HCT116 (cell line): ENCODE measurements at regions not wholly inside any gene's neighbourhood (a gene's known extent, or its start where the extent isn't known, plus 50 kb on each side); places are given as distances from the start of the nearest gene placed in this dataset.

Experiments
- ATAC-seq: fragments of 200-7000 bp; cut with Tn5 transposase; 2 replicates; pipeline ENCODE4 v1.9.1; 2020; ENCODE audit warnings: mild to moderate bottlenecking, moderate library complexity
- BruUV-seq: library from RNA; stranded (reverse); fragments of 400-500 nt; replicated peaks from 2 replicates; lab custom pipeline; 2021; lab: Mats Ljungman, UMichigan
- CTCF ChIA-PET: fragments of 300-600 bp; sonication (Branson Sonifier 250); formaldehyde crosslinking; loops from one replicate; lab custom pipeline; 2021; ENCODE audit warnings: antibody characterized with exemption; lab: Charles Lee
- POLR2A ChIA-PET: fragments of 300-600, 350-600 bp; sonication (Branson Sonifier 250); formaldehyde crosslinking; loops from one replicate; lab custom pipeline; 2021; ENCODE audit warnings: antibody characterized with exemption; lab: Charles Lee
- RAD21 ChIA-PET, 2 experiments: fragments of 300-600 bp; sonication (Branson Sonifier 250); formaldehyde crosslinking; loops; one replicate each; lab custom pipeline; 2023; ENCODE audit warnings: low total read pairs in 2 of 2; ENCODE audit not compliant: uncharacterized antibody in 2 of 2, unreplicated experiment in 2 of 2, low non-redundant PET in 1 of 2; lab: Charles Lee
- DNase-seq: peaks from one replicate; pipeline ENCODE4 v3.0.0-alpha.2; 2010; ENCODE audit warnings: low read depth, low spot score
- H2AFZ ChIP-seq: fragments of 200-600 bp; shearing (Covaris generic), sonication (generic); 2 replicates; pipeline ENCODE4 v1.6.1; 2017; ENCODE audit warnings: low read depth, mixed run types, mixed read lengths, antibody characterized with exemption, low read length; ENCODE audit not compliant: poor library complexity, severe bottlenecking
- H3K27ac ChIP-seq: 2 replicates; pipeline ENCODE4 v1.5.1; 2012; ENCODE audit warnings: low read depth, low read length
- H3K27me3 ChIP-seq: fragments of 200-600 bp; sonication (generic); 2 replicates; pipeline ENCODE4 v1.6.1; 2016; ENCODE audit warnings: mixed run types, low read length, mixed read lengths; ENCODE audit not compliant: insufficient read depth
- H3K36me3 ChIP-seq, 2 experiments: fragments of 200-500 bp in 1 of 2; fragments of 200-600 bp in 1 of 2; sonication (Bioruptor generic) in 1 of 2; sonication (generic) in 1 of 2; 2 replicates each; pipeline versions ENCODE4 v1.5.1 to v1.6.1; 2014 to 2016; ENCODE audit warnings: low read length in 2 of 2, inconsistent platforms in 1 of 2, mixed read lengths in 1 of 2, mixed run types in 1 of 2; ENCODE audit not compliant: insufficient read depth in 2 of 2, control insufficient read depth in 1 of 2
- H3K4me1 ChIP-seq, 2 experiments: fragments of 200-600 bp in 1 of 2; sonication (generic) in 1 of 2; 2 replicates each; pipeline versions ENCODE4 v1.5.1 to v1.6.1; 2012 to 2017; ENCODE audit warnings: low read length in 2 of 2, inconsistent platforms in 1 of 2, mild to moderate bottlenecking in 1 of 2, mixed read lengths in 1 of 2, mixed run types in 1 of 2, moderate library complexity in 1 of 2; ENCODE audit not compliant: insufficient read depth in 2 of 2, control insufficient read depth in 1 of 2
- H3K4me2 ChIP-seq: fragments of 200-600 bp; sonication (generic); 2 replicates; pipeline ENCODE4 v1.6.1; 2017; ENCODE audit warnings: mixed run types, low read length, mixed read lengths
- H3K4me3 ChIP-seq, 2 experiments: fragments of 200-600 bp in 1 of 2; sonication (generic) in 1 of 2; replicated peaks in 1 of 2; 2 replicates each; pipeline ENCODE4 v1.5.1; 2011 to 2016; ENCODE audit warnings: low read length in 2 of 2, control low read depth in 1 of 2, low read depth in 1 of 2, mild to moderate bottlenecking in 1 of 2, mixed read lengths in 1 of 2, mixed run types in 1 of 2
- H3K79me2 ChIP-seq: fragments of 200-600 bp; sonication (generic); 2 replicates; pipeline ENCODE4 v1.6.1; 2017; ENCODE audit warnings: mild to moderate bottlenecking, mixed run types, low read length, moderate library complexity, mixed read lengths; ENCODE audit not compliant: insufficient read depth
- H3K9ac ChIP-seq: fragments of 200-600 bp; sonication (generic); 2 replicates; pipeline ENCODE4 v1.6.1; 2016; ENCODE audit warnings: low read length, mixed read lengths
- H3K9me2 ChIP-seq: fragments of 200-600 bp; sonication (generic), shearing (Covaris generic); 2 replicates; pipeline ENCODE4 v1.6.1; 2017; ENCODE audit warnings: mixed run types, mild to moderate bottlenecking, moderate library complexity; ENCODE audit not compliant: insufficient read depth
- H3K9me3 ChIP-seq, 2 experiments: fragments of 200-500 bp in 1 of 2; fragments of 200-600 bp in 1 of 2; sonication (Bioruptor generic) in 1 of 2; sonication (generic) in 1 of 2; 2 replicates each; pipeline ENCODE4 v1.6.1; 2014 to 2017; ENCODE audit warnings: low read length in 2 of 2, mixed read lengths in 2 of 2, inconsistent platforms in 1 of 2, low read depth in 1 of 2, mild to moderate bottlenecking in 1 of 2, mixed run types in 1 of 2, moderate library complexity in 1 of 2; ENCODE audit not compliant: control insufficient read depth in 1 of 2, insufficient read depth in 1 of 2
- H4K20me1 ChIP-seq: fragments of 200-600 bp; sonication (generic), shearing (Covaris generic); 2 replicates; pipeline ENCODE4 v1.6.1; 2017; ENCODE audit warnings: mixed run types, mild to moderate bottlenecking, moderate library complexity; ENCODE audit not compliant: insufficient read depth
- ELF1 ChIP-seq: IDR thresholded peaks from 2 replicates; pipeline ENCODE4 v1.6.1; 2012; ENCODE audit warnings: low read depth, borderline replicate concordance
- SIN3A ChIP-seq: IDR thresholded peaks from 2 replicates; pipeline ENCODE4 v1.6.1; 2012; ENCODE audit warnings: low read depth
- TCF7L2 ChIP-seq: IDR thresholded peaks from 2 replicates; pipeline ENCODE4 v1.7.0; 2011; ENCODE audit warnings: borderline replicate concordance, inconsistent platforms; ENCODE audit not compliant: insufficient read depth, insufficient read length; ENCODE audit errors: extremely low read depth
- ZBTB33 ChIP-seq: IDR thresholded peaks from 2 replicates; pipeline ENCODE4 v1.6.1; 2011; ENCODE audit warnings: mild to moderate bottlenecking, low read length, moderate library complexity; ENCODE audit not compliant: insufficient replicate concordance; ENCODE audit errors: extremely low read depth
- ZNF274 ChIP-seq: fragments of 200-500 bp; sonication (Bioruptor generic); IDR thresholded peaks from 2 replicates; pipeline ENCODE4 v1.6.1; 2014; ENCODE audit warnings: mild to moderate bottlenecking, low read depth, low read length, inconsistent platforms
- intact Hi-C: fragments of 100-400 bp; cut with micrococcal nuclease; formaldehyde crosslinking; loops from 2 replicates; pipeline ENCODE4 v1.10.0; 2022
- TF ChIP-seq, protein P1 (sequence below), 3 experiments: fragments of 200-600 bp in 1 of 3; sonication (generic) in 1 of 3; IDR thresholded peaks in 2 of 3; conservative IDR thresholded peaks in 1 of 3; 2 replicates each; pipeline ENCODE4 v1.5.1; 2012 to 2017; ENCODE audit warnings: low read depth in 2 of 3, low read length in 2 of 3, antibody characterized with exemption in 1 of 3, borderline replicate concordance in 1 of 3, control low read depth in 1 of 3, mild to moderate bottlenecking in 1 of 3, mixed read lengths in 1 of 3, mixed run types in 1 of 3, moderate library complexity in 1 of 3; ENCODE audit not compliant: insufficient read depth in 1 of 3

- Histone ChIP-seq H3K79me2 (no peaks in the 10 kb centered on the region), H3K4me2 (no peak overlapping the region), H3K4me1 (no peaks in the 10 kb centered on the region), H2AFZ (no peak overlapping the region), H3K27ac (no peak overlapping the region), H3K9ac (no peak overlapping the region), H3K36me3 (no peaks in the 10 kb centered on the region), H4K20me1 (no peaks in the 10 kb centered on the region), H3K27me3 (no peaks in the 10 kb centered on the region), H3K4me3 (no peak overlapping the region), H3K9me2 (no peaks in the 10 kb centered on the region), H3K9me3 (peaks cover 4 to 23% of the 10 kb centered on the region in 2 experiments; a peak in 2 of 4 replicates)
- POLR2A ChIA-PET, result no interaction called here
- TF ChIP-seq, protein P1, sequence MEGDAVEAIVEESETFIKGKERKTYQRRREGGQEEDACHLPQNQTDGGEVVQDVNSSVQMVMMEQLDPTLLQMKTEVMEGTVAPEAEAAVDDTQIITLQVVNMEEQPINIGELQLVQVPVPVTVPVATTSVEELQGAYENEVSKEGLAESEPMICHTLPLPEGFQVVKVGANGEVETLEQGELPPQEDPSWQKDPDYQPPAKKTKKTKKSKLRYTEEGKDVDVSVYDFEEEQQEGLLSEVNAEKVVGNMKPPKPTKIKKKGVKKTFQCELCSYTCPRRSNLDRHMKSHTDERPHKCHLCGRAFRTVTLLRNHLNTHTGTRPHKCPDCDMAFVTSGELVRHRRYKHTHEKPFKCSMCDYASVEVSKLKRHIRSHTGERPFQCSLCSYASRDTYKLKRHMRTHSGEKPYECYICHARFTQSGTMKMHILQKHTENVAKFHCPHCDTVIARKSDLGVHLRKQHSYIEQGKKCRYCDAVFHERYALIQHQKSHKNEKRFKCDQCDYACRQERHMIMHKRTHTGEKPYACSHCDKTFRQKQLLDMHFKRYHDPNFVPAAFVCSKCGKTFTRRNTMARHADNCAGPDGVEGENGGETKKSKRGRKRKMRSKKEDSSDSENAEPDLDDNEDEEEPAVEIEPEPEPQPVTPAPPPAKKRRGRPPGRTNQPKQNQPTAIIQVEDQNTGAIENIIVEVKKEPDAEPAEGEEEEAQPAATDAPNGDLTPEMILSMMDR (IDR thresholded peaks at IDR 0.05 in 2 of 3, conservative IDR thresholded peaks at IDR 0.05 in 1 of 3; ENCODE audit: borderline replicate concordance in 1 of 3, insufficient read depth in 1 of 3, low read depth in 2 of 3, low read length in 2 of 3), result no peak
- TF ChIP-seq TCF7L2, result no peak
- no peak for TF ChIP-seq ELF1
- RAD21 ChIA-PET, result no interaction called here
- DNase-seq, result no peak
- CTCF ChIA-PET, result no interaction called here
- intact Hi-C loops, result no loop called here
- ATAC-seq, result no peak
- BruUV-seq, result no TSS peak
Measured at GRCh38 chr11:79925570-79925969, 484.7 kb upstream of the TENM4 start.

- no TSS peak for BruUV-seq
- Histone ChIP-seq H3K27me3 (no peaks in the 10 kb centered on the region), H3K36me3 (no peaks in the 10 kb centered on the region), H3K9me2 (no peaks in the 10 kb centered on the region), H3K9ac (no peak overlapping the region), H3K79me2 (no peaks in the 10 kb centered on the region), H3K9me3 (peaks cover 14 to 33% of the 10 kb centered on the region in 2 experiments; a peak in 2 of 4 replicates), H3K27ac (no peak overlapping the region), H4K20me1 (no peaks in the 10 kb centered on the region), H3K4me1 (no peaks in the 10 kb centered on the region), H2AFZ (no peak overlapping the region), H3K4me3 (no peak overlapping the region), H3K4me2 (no peak overlapping the region)
- DNase-seq, result no peak
- no peak for TF ChIP-seq ZNF274
- no peak for TF ChIP-seq SIN3A
- no peak for TF ChIP-seq ZBTB33
- no peak for ATAC-seq
- intact Hi-C loops, result no loop called here
- ChIA-PET POLR2A (no interaction called here), RAD21 (no interaction called here), CTCF (no interaction called here)
Measured at GRCh38 chr11:79922641-79923040, 481.8 kb upstream of the TENM4 start.
